NCI-H146 treated with DMSO at 0.1 percent for 48 hours (cell line): ENCODE measurements at regions not wholly inside any gene's neighbourhood (a gene's known extent, or its start where the extent isn't known, plus 50 kb on each side); places are given as distances from the start of the nearest gene placed in this dataset.
"Not testable (repeated sequence)": the region's sequence is repeated elsewhere in the genome, so short reads cannot be mapped to it uniquely, and the experiment has no call there.

ENCODE experiments used
- DNase-seq: peaks from one replicate; lab custom pipeline; 2025; ENCODE audit not compliant: unreplicated experiment; lab: John Stamatoyannopoulos, UW

DNA sequence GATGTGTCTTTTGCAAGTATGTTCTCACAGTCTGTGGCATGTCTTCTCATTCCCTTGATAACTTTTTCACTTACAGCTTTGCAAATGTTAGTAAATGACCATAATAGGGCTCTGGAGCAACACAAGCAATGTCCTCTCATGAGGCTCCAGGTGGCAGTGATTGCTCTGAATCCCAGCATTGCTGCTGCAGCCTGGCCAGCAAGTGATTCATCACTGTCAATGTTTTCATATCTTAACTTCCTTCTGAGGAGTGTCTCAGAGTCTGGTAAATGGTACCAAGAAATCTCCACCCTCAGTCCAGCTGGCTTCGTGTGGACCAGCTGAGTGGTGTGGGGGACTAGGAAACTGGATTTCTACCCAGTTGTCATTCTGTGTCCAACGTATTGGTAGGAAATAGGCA, 139.6 kb downstream of the MYLK4 start:
- no peak for DNase-seq

DNA sequence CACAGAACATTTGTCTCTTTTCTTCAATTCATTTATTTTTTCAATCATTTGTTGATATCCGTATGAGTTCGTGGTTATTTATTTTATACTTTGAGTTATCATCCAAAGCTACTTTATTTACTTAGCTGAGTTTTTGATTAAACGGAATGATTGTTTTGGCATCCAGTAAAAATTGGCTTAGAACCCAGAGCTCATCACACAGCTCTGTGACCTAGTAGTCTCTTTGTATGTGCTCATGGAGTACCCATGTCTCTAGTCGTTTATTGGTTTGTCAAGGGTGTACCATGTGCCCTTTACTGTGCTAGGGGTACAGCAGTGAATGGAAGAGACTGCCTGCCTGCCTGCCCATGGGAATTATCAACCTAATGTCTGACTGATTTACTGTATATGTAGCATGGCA, 142.2 kb downstream of the MYLK4 start:
- no peak for DNase-seq

DNA sequence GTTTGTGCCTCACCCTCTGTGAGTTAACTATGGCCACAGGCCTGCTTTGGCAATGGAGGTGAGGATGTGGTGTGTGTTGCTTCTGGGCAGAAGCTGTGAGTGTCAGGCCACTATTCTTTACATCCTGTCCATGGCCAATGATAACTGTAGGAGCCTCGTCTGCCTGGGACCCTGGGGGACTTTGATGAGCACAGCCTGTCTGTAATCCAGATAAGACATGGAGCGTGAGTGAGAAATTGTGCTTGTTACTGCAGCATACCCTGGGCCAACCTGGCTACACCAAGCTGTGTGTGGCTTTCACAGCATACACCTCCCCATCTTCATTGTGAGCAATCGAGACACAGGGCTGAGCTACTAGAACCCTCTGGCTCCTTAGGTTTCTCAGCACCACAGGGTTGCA, 150.4 kb downstream of the MYLK4 start:
- DNase-seq, result no peak

DNA sequence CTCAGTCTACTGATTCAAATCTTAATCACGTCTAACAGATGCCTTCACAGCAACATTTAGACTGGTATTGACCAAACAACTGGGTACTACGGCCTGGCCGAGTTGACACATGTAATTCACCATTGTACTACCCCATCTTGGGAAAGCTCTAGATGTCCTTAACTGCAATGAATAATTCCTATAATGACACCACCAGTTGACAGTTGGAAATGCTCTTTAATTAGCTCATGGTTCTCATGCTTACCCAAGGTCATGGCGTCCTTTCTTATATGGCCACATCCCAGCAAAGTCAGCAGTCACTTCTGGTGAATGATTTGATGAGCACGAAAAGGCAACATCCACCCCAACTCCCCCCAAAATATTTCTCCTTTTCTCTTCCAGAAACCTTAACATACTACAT, 150.9 kb downstream of the MYLK4 start:
- DNase-seq, result no peak

DNA sequence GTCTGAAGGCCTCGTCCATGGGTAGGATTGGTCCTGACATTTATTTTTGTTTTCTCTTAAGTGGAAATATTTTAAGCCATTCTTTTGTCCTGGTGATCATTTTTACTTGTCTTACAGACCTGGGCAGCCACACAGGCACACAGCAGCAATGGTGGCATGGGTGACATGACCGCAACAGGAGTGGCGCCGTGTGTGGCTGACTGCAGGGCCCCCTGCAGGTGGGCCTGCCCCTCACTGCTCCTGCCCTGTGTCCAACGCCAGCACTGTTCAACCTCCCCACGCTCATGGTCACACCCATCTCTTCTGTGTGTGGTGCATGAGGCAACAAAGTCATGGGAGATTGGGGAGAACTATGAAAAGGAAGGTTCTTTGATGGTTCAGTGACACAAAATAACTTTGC, 151.9 kb downstream of the MYLK4 start:
- no peak for DNase-seq

DNA sequence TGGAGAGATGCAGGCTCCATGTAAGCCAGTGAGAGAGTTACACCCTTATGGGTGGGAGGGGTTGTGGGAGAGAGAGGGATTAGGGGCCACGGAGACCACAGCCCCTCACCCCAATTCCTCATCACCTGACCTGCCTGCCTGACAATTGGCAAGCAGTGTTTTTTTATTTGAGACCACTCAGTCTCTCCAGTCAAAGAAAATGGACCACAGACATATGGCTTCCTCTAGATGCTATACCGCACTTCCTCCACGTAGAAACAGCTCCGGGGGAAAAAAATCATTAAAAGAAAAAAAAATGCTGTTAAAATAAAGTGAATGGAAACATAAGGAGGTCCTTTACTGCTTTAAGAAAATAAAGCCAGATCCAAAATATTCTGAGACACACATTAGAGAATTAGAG, 152.7 kb downstream of the MYLK4 start:
- no peak for DNase-seq

DNA sequence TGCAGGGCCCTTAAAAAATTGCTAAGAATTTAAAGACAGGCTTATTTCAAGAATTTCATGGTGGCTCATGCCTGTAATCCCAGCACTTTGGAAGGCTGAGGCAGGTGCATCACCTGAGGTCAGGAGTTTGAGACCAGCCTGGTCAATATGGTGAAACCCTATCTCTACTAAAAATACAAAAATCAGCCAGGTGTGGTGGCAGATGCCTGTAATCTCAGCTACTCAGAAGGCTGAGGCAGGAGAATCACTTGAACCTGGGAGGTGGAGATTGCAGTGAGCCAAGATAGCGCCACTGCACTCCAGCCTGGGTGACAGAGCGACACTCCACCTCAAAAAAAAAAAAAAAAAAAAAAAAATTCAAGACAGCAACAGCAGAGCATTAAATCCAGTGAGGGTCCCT, 153.3 kb downstream of the MYLK4 start:
- not testable (repeated sequence) for DNase-seq

DNA sequence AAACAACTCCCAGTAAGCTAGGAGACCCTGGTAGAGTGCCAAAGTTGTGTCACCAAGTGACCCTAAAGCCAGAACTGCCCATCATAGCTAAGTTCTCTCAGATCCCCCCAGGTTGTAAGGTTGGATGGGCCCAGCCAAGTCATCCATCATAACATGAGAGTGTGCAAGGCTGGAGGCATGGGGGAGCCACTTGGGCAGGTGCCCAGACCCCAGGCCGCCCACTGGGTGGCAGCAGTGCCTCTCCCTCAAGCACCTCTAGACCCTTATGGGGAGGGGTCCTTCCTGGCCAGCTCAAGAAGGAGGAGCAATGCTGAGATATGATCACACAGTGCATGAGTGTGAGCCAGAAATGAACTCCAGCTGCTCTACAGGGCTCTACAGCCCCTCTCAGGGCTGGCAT, 154.5 kb downstream of the MYLK4 start:
- no peak for DNase-seq

DNA sequence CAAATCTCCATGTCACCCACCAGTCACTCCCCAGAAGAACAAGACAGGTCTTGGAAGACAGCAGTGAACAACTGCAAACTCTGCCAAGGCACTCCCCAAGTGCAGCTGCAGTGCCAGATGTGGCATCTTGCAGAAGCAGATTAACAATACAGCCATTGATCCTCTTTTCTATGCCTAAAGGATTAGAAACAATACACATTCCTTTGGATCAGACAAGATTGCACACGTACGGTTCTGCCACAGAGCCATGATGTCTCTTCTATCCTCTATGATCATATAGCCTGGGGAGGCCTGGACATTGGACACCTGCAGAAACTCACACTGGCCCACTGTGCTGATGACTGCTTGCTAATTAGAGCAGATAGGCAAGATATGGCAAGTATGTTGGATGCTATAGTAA, 155.9 kb downstream of the MYLK4 start:
- no peak for DNase-seq

DNA sequence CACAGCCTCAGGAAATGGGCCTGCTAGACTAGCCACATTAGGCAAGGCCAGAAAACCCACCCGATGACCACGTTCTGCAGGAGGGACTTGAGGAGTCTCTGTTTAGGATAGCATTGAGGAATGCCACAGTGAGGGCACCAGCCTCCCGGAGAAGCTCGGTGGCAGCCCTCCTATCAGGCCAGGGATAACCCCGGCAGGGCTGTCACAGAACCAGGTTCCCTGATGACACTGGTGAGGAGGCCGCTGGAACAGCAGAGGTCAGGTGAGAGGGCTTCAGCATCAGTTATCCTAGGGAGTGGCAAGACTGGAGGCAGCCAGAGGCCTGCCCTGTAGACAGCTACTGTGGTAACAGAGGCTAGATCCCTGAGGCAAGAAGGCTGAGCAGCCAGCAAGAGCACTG, 157.6 kb downstream of the MYLK4 start:
- DNase-seq, result no peak

DNA sequence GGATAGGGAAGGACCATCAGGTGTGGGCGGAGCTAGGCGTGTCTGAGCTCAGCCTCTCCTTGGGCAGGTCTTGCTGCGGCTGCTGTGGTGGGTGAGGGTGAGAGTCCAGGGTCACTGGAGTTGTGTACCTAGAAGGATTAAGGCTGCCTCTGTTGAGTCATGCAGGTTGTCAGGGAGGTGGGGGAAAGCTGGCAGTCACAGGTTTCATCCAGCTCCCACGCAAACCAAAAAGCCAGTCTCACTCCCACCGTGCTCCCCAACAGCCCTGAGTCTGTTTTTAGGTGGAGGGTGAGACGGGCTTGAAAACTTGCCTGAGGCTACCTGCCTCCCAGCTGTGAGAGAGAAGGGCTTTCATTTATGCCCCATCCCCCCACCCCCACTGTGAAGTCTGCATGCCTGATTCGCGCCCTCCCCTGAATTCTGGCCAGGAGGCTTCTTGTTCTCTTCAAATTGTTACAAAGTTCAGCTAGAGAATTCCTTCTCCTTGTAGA, 161.5 kb downstream of the MYLK4 start:
- DNase-seq, result no peak

DNA sequence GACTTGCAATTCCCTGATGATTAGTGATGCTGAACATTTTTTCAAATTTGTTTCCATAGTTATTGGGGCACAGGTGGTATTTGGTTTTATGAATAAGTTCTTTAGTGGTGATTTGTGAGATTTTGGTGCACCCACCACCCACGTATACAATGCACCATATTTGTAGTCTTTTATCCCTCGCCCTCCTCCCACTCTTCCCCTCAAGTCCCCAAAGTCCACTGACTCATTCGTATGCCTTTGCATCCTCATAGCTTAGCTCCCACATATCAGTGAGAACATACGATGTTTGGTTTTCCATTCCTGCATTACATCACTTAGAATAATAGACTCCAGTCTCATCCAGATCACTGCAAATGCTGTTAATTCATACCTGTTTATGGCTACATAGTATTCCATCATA, 167.3 kb downstream of the MYLK4 start:
- no peak for DNase-seq

DNA sequence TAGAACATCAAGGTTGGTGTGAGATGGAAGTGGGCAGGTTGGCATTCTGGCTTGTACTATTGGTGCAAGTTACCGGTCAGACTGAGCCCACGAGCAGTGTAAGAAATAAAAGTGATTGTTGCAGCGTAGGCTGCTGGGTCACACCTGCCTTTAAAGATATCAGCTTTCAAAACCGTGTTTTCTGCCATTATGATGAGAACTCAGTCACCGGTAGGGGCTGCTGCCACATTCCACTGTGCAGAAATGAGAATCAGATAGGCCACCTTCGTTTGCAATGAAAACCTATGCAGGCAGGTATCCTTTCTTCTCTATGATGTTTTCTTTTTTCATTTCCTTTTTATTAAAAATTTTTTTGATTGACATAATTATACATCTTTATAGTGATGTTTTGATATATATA, 168.5 kb downstream of the MYLK4 start:
- no peak for DNase-seq

DNA sequence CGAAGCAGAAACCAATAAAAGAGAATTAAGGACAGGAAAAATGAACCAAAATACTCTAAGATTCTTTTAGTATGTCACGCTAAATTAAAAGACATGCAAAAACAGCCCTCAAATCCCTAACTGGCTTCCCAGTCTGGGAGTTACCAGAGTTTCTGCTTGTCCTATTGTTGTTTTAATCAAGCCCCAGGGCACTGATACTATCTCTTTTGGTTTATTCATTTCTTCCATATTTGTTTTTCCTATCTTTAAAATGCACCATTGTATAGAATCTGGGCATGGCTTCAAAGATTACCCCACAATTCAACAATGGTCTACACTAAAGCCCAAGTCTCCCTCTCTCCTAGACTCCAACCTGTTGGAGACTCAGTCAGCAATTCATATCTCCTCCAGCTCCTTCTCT, 169.1 kb downstream of the MYLK4 start:
- no peak for DNase-seq

DNA sequence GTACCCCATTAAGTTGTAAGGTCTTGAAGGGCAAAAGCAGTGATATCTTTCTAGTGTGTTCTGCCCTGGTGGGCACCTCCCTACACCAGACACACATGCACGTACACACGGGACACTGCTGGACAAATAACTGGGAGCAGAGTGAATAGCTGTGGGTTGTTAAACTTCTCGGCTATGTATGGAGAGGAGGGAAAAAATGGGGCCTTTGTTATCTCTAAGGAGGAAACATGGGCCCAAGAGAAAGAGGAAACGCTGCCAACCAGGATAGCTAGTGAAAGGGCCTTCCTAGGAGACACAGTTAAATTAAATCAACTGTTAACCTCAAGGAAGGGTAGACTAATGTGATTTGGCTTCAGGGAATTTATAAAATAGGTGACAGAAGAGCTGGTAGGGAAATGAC, 169.7 kb downstream of the MYLK4 start:
- no peak for DNase-seq

DNA sequence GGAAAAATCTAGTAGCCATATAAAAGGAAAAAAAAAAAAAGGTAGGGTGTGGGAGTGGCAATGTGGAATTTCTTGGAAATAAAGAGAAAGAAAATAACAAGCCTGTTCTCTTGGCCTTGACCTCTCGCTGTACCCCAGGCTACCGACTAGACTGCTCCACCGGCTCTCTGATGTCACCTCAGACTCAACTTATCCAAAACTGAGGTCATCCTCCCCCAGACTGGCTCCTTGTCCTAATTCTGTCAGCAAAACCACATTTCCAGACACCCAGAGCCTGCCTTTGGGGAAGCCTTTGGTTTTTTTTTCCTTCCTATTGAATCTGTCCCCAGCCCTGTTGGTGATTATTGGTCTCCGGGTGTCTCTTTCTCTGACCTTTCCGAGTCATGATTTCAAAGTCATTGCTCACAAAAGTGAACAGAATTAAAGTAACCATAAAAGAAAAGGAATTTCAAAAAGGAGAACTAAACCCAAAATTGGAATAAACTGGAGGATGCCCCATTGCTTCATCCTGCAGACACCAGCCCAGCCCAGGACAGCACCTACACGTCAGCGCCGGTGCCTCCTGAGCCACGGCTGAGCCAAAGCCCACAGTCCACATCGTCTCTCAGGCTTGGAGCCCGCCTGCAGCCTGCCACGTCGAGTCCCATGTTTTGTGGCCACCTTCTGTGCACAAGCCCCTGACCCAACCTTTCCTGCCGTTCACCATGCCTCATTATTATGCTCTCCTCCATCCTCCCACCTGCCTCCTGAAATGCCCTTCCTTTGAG, 170.7 kb downstream of the MYLK4 start:
- DNase-seq, result no peak

DNA sequence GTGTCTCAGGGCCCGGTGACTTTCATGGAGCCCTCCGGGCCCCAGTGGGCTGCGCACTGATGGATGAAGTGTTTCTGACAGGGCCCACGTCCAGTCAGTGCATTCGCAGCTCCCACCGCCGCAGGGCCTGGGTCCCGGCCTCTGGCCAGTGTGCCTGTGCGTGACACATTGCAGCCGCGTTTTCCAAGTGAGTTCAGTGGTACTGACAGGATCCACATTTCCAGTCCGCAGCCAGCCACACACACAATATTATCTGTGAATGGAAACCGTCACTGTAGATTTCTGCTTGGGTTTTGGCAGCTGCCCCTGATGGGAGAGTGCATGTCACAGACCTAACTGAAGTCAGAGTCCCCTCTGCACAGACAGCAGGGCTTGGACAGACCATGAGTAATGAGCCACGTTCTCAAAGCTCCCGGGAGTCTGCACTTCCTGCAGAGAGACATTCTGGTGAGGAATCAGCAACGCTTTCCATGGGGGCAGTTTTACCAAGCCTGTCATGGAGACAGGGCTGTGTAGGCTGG, 171.4 kb downstream of the MYLK4 start:
- DNase-seq, result no peak

DNA sequence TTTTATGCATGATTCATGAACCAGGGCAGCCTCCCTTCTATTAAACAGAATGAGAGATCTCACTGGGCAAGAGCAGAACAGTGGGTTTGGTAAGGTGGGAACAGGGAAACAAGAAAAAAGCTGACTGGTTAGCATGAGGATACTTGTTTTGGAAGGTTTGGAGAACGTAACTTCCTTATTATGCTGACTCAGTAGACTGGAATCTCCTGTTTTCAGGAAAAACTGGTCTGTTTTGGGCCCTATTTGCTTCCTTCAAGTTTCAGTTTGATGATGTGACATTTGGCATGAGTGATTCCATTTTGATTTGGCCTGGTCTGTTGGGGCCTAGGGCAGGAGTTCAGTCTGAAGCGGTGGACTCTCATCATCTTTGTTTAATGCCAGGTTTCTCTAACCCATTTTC, 172.0 kb downstream of the MYLK4 start:
- no peak for DNase-seq

DNA sequence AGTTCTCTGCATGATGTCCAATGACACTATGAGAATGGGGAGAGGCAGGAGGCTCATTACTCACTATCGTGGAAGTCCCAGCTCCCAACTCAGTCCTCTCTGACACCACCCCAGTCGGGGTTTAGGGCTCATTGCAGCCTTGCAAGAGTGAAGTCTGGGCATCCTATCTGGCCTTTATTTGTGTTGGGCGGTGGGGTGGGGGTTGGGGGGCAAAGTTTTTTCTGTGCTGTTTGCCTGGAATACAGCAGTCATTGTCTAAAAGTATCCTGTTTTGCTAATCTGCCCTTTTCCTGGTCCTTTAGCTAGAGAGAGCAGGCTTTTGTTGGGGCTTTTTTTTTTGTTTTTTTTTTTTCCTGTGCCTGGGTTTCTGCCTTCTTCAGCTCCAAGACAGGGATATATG, 174.2 kb downstream of the MYLK4 start:
- no peak for DNase-seq

DNA sequence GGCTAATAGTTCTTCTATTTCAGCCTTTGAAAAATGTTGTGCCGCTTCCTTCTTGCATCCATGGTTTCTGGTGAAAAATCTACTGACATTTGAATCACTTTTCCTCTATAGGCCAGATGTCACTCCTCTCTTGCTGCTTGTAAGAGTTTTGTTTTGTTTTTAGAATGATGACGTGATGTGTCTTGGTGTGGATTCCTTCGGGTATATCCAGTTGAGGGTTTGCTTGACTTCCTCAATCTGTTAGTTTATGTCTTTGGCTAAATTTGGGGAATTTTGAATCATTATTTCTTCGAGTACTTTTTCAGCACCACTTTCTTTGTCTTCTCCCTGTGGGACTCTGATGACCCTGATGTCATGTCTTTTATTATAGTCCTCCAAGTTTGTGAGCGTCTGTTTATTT, 175.5 kb downstream of the MYLK4 start:
- no peak for DNase-seq

DNA sequence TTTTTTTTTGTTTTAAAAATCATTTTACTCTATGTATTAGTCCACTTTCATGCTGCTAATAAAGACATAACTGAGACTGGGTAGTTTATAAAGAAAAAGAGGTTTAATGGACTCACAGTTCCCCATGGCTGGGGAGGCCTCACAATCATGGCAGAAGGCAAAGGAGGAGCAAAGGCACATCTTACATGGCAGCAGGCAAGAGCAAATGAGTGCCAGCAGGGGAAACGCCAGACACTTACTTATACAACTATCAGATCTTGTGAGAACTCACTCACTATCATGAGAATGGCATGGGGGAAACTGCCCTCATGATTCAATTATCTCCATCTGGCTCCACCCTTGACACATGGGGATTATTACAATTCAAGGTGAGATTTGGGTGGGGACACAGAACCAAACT, 181.3 kb downstream of the MYLK4 start:
- DNase-seq, result not testable (repeated sequence)

DNA sequence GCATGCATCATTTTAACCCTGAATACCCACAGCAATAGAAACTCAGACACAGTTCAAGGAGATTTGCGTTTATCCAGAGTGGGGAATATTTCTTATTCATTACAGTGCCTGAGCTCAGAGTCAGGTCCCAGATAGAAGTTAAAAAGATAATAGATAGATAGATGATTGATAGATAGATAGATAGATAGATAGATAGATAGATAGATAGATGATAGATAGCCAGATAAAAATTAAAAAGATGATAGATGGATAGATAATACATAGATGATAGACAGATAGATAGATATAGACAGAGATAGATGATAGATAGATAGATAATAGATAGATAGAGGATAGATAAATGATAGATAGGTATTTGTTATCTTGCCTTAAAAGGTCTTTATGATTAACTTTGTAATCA, 184.7 kb downstream of the MYLK4 start:
- no peak for DNase-seq

DNA sequence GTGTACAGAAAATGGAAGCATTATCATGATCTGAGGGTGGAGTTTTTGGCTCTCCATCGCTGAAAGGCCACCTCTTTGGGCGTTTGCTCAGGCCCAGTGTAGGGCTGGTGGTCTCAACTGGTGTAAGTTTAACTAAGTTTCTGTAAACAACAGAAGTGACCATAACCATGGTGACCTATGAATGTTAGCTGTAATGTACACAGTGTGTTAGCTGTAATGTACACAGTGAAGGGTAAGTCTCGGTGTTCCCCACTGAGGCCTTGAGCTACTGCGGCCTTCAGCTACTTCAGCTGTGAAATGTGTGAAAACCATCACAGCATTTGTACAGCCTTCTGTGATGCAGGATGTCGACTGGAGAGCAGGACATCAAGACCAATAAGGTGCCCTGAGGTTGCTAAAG, 185.2 kb downstream of the MYLK4 start:
- DNase-seq, result no peak
